Body of pancreas (tissue), 4 donors: ENCODE measurements at regions not wholly inside any gene's neighbourhood (a gene's known extent, or its start where the extent isn't known, plus 50 kb on each side); places are given as distances from the start of the nearest gene placed in this dataset.

Source experiments
- ATAC-seq: fragments of 150-250 bp; one replicate; pipeline ENCODE4 v1.9.1; 2016
- DNase-seq, 4 donors: peaks; one replicate each; pipeline ENCODE4 v3.0.0-alpha.2; 2019
- H3K27ac ChIP-seq, 4 donors: fragments of 200-600 bp; sonication (generic); 1 replicate in 3 of 4; 2 replicates in 1 of 4; pipeline versions ENCODE4 v1.5.1 to v1.6.1; 2016 to 2019; ENCODE audit warnings: mild to moderate bottlenecking in 1 of 4, mixed read lengths in 1 of 4, moderate library complexity in 1 of 4
- H3K27me3 ChIP-seq, 2 donors: fragments of 200-600 bp; sonication (generic); one replicate each; pipeline ENCODE4 v1.6.0; 2016; ENCODE audit warnings: mild to moderate bottlenecking in 1 of 2
- H3K36me3 ChIP-seq, 2 donors: fragments of 200-600 bp; sonication (generic); replicated peaks in 1 of 2; 2 replicates each; pipeline ENCODE4 v1.5.1; 2016; ENCODE audit warnings: low read depth in 2 of 2; ENCODE audit not compliant: insufficient read depth in 1 of 2
- H3K4me1 ChIP-seq: fragments of 200-600 bp; sonication (generic); one replicate; pipeline ENCODE4 v1.6.0; 2016
- H3K4me3 ChIP-seq, 2 donors: fragments of 200-600 bp; sonication (generic); 1 replicate in 1 of 2; 2 replicates in 1 of 2; pipeline ENCODE4 v1.5.1; 2016 to 2019
- H3K9me3 ChIP-seq, 3 donors: fragments of 200-600 bp; sonication (generic); 1 replicate in 2 of 3; 2 replicates in 1 of 3; pipeline ENCODE4 v1.5.1; 2016
- POLR2A ChIP-seq, 3 donors: fragments of 450-650 bp; IDR thresholded peaks; one replicate each; pipeline ENCODE4 v1.6.1; 2016; ENCODE audit warnings: antibody characterized with exemption in 3 of 3, mild to moderate bottlenecking in 2 of 3
- WGBS, 2 donors: methylation state at CpG; one replicate each; pipeline ENCODE4 v1.1.5; 2017; 5-methylcytosine and 5-hydroxymethylcytosine counted together
- intact Hi-C: fragments of 100-400 bp; cut with DNase I; formaldehyde crosslinking; loops from one replicate; pipeline ENCODE4 v1.15.1; 2023
- TF ChIP-seq, protein P1 (sequence below), 7 experiments: fragments of 450-650 bp in 4 of 7; fragments of 200-600 bp in 3 of 7; sonication (generic) in 3 of 7; IDR thresholded peaks; one replicate each; pipeline ENCODE4 v1.5.1; 2016 to 2019; ENCODE audit warnings: antibody characterized with exemption in 7 of 7

DNA sequence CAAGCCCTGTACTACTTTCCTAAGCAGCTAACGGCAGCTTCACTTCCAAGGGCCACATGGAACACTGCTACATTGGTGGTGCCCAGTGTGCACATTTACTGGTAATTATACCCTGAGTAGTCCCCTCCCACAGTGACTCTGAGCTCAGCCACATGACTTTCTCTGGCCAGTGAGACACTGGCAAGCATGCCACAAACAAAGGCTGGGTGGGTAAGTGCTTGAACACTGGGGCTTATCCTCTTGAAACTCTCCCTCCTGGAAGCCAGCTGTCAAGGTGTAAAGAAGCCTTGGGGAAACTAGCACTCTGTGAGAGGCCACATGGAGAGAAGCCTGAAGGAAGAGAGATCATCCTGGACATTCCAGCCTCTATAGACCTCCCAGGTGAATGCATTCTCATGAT, 54.4 kb upstream of the DRD2 start:
- no peak overlapping the region for H3K27ac ChIP-seq
- H3K9me3 ChIP-seq, result no peaks in the 10 kb centered on the region
- 69 to 89% methylated on average over 1 of the region's 1 CpG for WGBS, 2 donors
- ATAC-seq, result no peak
- intact Hi-C loops, result loop anchor here (5.0 kb wide), 1 partner anchor 222 kb away; no protein-coding TSS in a partner anchor
- no peak for DNase-seq
- no peaks in the 10 kb centered on the region for H3K36me3 ChIP-seq
- H3K27me3 ChIP-seq, result peaks cover 0 to 8% of the 10 kb centered on the region in 2 donors
- no peak overlapping the region for H3K4me3 ChIP-seq
- TF ChIP-seq POLR2A (IDR thresholded peaks at IDR 0.05), result no peak
- H3K4me1 ChIP-seq, result no peaks in the 10 kb centered on the region

DNA sequence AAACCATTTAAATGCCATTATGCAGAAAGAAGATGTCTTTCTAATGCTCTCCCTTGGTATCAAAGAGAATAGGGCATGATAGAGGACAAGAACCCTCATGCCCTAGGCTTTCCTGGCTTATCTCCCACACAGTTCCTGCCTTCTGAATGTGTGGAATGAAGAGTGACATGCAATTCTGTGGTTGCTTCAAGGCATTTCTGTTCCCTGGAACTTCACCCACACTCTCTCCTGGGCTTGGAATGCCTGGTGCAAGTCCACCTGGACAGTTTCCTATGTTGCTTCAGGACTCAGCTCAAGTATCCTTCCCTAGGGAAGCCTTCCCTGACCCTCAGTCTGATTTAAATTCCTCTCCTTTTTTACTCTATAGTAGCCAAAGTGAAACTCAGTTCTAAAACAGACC, 53.8 kb upstream of the DRD2 start:
- H3K36me3 ChIP-seq, result no peaks in the 10 kb centered on the region
- no peaks in the 10 kb centered on the region for H3K4me1 ChIP-seq
- intact Hi-C loops, result no loop called here
- H3K27ac ChIP-seq, result no peak overlapping the region
- ATAC-seq, result no peak
- no peak for TF ChIP-seq POLR2A (IDR thresholded peaks at IDR 0.05)
- TF ChIP-seq, protein P1, sequence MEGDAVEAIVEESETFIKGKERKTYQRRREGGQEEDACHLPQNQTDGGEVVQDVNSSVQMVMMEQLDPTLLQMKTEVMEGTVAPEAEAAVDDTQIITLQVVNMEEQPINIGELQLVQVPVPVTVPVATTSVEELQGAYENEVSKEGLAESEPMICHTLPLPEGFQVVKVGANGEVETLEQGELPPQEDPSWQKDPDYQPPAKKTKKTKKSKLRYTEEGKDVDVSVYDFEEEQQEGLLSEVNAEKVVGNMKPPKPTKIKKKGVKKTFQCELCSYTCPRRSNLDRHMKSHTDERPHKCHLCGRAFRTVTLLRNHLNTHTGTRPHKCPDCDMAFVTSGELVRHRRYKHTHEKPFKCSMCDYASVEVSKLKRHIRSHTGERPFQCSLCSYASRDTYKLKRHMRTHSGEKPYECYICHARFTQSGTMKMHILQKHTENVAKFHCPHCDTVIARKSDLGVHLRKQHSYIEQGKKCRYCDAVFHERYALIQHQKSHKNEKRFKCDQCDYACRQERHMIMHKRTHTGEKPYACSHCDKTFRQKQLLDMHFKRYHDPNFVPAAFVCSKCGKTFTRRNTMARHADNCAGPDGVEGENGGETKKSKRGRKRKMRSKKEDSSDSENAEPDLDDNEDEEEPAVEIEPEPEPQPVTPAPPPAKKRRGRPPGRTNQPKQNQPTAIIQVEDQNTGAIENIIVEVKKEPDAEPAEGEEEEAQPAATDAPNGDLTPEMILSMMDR (IDR thresholded peaks at IDR 0.05), result no peak
- no peak overlapping the region for H3K4me3 ChIP-seq
- DNase-seq, result no peak
- no peaks in the 10 kb centered on the region for H3K9me3 ChIP-seq
- peaks cover 0 to 5% of the 10 kb centered on the region in 2 donors for H3K27me3 ChIP-seq

DNA sequence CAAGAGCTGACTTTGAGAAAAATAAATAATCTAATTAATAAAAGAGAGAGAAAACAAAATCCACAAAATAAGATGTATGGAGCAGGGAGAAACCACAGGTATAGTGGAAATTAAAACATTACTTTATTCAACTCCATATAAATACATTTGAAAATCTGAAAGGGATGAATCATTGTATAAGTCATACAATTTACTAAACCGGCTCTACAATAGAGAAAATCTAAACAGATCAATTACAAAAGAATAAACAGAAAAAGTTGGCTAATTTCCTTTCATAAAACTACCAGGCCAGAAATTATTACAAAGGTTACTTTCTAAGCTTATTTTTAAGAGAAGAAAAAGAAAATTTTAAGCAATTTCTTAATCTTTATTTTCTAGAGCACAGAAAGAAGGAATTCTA, 51.3 kb upstream of the DRD2 start:
- DNase-seq (no peak), ATAC-seq (no peak)
- Histone ChIP-seq H3K36me3 (no peaks in the 10 kb centered on the region), H3K9me3 (no peaks in the 10 kb centered on the region), H3K27ac (no peak overlapping the region), H3K4me3 (no peak overlapping the region), H3K4me1 (no peaks in the 10 kb centered on the region), H3K27me3 (no peaks in the 10 kb centered on the region)
- WGBS, 2 donors, result 85 to 88% methylated on average over 1 of the region's 1 CpG
- intact Hi-C loops, result no loop called here
- TF ChIP-seq, protein P1 (IDR thresholded peaks at IDR 0.05), result no peak
- TF ChIP-seq POLR2A (IDR thresholded peaks at IDR 0.05), result no peak
